ENCODE measurements at regions not wholly inside any gene's neighbourhood (a gene's known extent, or its start where the extent isn't known, plus 50 kb on each side); places are given as distances from the start of the nearest gene placed in this dataset.
"Not testable (repeated sequence)": the region's sequence is repeated elsewhere in the genome, so short reads cannot be mapped to it uniquely, and the experiment has no call there.

GRCh38 chr3:153911116-153911515 lies 210.1 kb upstream of the ARHGEF26 start:
- DNase-seq (ENCODE audit: insufficient read length, low spot score) (no peak), FAIRE-seq (no peak)
- no peak for TF ChIP-seq CTCF (IDR thresholded peaks at IDR 0.05; ENCODE audit: insufficient read depth, missing control alignments)

- TF ChIP-seq CTCF (IDR thresholded peaks at IDR 0.05; ENCODE audit: insufficient read depth, missing control alignments): no peak
- FAIRE-seq (no peak), DNase-seq (ENCODE audit: insufficient read length, low spot score) (no peak)
Observed at GRCh38 chr3:153919773-153920172, 201.4 kb upstream of the ARHGEF26 start.

GRCh38 chr3:153921826-153922225 lies 199.4 kb upstream of the ARHGEF26 start:
- no peak for TF ChIP-seq CTCF (IDR thresholded peaks at IDR 0.05; ENCODE audit: insufficient read depth, missing control alignments)
- DNase-seq (ENCODE audit: insufficient read length, low spot score) (no peak), FAIRE-seq (no peak)

GRCh38 chr3:153925841-153926514 lies 195.2 kb upstream of the ARHGEF26 start:
- no peak for DNase-seq (ENCODE audit: insufficient read length, low spot score)
- FAIRE-seq: no peak
- TF ChIP-seq CTCF (IDR thresholded peaks at IDR 0.05; ENCODE audit: insufficient read depth, missing control alignments): no peak

- peak; percentile 39 for TF ChIP-seq CTCF (IDR thresholded peaks at IDR 0.05; ENCODE audit: insufficient read depth, missing control alignments)
- DNase-seq (ENCODE audit: insufficient read length, low spot score): no peak
- no peak for FAIRE-seq
Observed at GRCh38 chr3:153927107-153927506, 194.1 kb upstream of the ARHGEF26 start.

GRCh38 chr3:153928851-153929250 lies 192.3 kb upstream of the ARHGEF26 start:
- no peak for FAIRE-seq
- TF ChIP-seq CTCF (IDR thresholded peaks at IDR 0.05; ENCODE audit: insufficient read depth, missing control alignments): no peak
- DNase-seq (ENCODE audit: insufficient read length, low spot score): no peak

GRCh38 chr3:153933481-153933880 lies 187.7 kb upstream of the ARHGEF26 start:
- not testable (repeated sequence) for FAIRE-seq

GRCh38 chr3:153944084-153944483 lies 177.1 kb upstream of the ARHGEF26 start:
- FAIRE-seq (no peak), DNase-seq (ENCODE audit: insufficient read length, low spot score) (no peak)
- TF ChIP-seq CTCF (IDR thresholded peaks at IDR 0.05; ENCODE audit: insufficient read depth, missing control alignments): no peak

More at GRCh38 chr3:153933481-153933880, 187.7 kb upstream of the ARHGEF26 start:
- DNase-seq (ENCODE audit: insufficient read length, low spot score): not testable (repeated sequence)

All from D721Med (cell line).